Fibroblast of lung (primary cell): ENCODE measurements at regions not wholly inside any gene's neighbourhood (a gene's known extent, or its start where the extent isn't known, plus 50 kb on each side); places are given as distances from the start of the nearest gene placed in this dataset.

Source experiments
- DNase-seq, 2 donors: peaks; one replicate each; pipeline versions ENCODE4 v3.0.0 to v3.0.0-alpha.2; 2010; ENCODE audit warnings: low read depth in 2 of 2
- H2AFZ ChIP-seq: 2 replicates; pipeline ENCODE4 v1.5.1; 2012; ENCODE audit warnings: low read length, control low read depth, inconsistent platforms
- H3K27ac ChIP-seq: 2 replicates; pipeline ENCODE4 v1.5.1; 2011; ENCODE audit warnings: low read length, control low read depth; ENCODE audit not compliant: insufficient read depth
- H3K27me3 ChIP-seq: 2 replicates; pipeline ENCODE4 v1.5.1; 2011; ENCODE audit warnings: mild to moderate bottlenecking, low read length; ENCODE audit not compliant: control insufficient read depth, insufficient read depth
- H3K36me3 ChIP-seq: 2 replicates; pipeline ENCODE4 v1.5.1; 2011; ENCODE audit warnings: low read length; ENCODE audit not compliant: control insufficient read depth, insufficient read depth
- H3K4me1 ChIP-seq: 2 replicates; pipeline ENCODE4 v1.5.1; 2011; ENCODE audit warnings: low read length; ENCODE audit not compliant: control insufficient read depth, insufficient read depth; ENCODE audit errors: extremely low read depth
- H3K4me2 ChIP-seq: 2 replicates; pipeline ENCODE4 v1.5.1; 2011; ENCODE audit warnings: low read length, control low read depth; ENCODE audit not compliant: insufficient read depth; ENCODE audit errors: extremely low read depth
- H3K4me3 ChIP-seq, 4 experiments: fragments of 200-600 bp in 1 of 4; sonication (generic) in 1 of 4; replicated peaks in 1 of 4; 2 replicates each; pipeline ENCODE4 v1.5.1; 2011 to 2016; ENCODE audit warnings: low read length in 4 of 4, low read depth in 3 of 4, mild to moderate bottlenecking in 3 of 4, control low read depth in 2 of 4, inconsistent platforms in 1 of 4, mixed read lengths in 1 of 4; ENCODE audit not compliant: insufficient read depth in 1 of 4; ENCODE audit errors: control extremely low read depth in 1 of 4
- H3K79me2 ChIP-seq: 2 replicates; pipeline ENCODE4 v1.5.1; 2012; ENCODE audit warnings: mild to moderate bottlenecking, low read length, inconsistent platforms; ENCODE audit not compliant: control insufficient read depth, insufficient read depth
- H3K9ac ChIP-seq: 2 replicates; pipeline ENCODE4 v1.5.1; 2011; ENCODE audit warnings: mild to moderate bottlenecking, low read length, control low read depth; ENCODE audit not compliant: insufficient read depth
- H3K9me3 ChIP-seq: 2 replicates; pipeline ENCODE4 v1.5.1; 2012; ENCODE audit warnings: low read depth, low read length; ENCODE audit not compliant: control insufficient read depth, insufficient read depth
- H4K20me1 ChIP-seq: 2 replicates; pipeline ENCODE4 v1.5.1; 2011; ENCODE audit warnings: low read length; ENCODE audit not compliant: control insufficient read depth, insufficient read depth; ENCODE audit errors: extremely low read depth
- EZH2 ChIP-seq: IDR thresholded peaks from 2 replicates; pipeline ENCODE4 v1.5.1; 2012; ENCODE audit warnings: low read length, control low read depth, mild to moderate bottlenecking; ENCODE audit errors: missing control alignments
- TF ChIP-seq, protein P1 (sequence below), 2 donors: IDR thresholded peaks in 1 of 2; conservative IDR thresholded peaks in 1 of 2; 1 replicate in 1 of 2; 2 replicates in 1 of 2; pipeline ENCODE4 v1.5.1; 2011 to 2012; ENCODE audit warnings: low read length in 2 of 2, control low read depth in 1 of 2, inconsistent platforms in 1 of 2, low read depth in 1 of 2, mild to moderate bottlenecking in 1 of 2

DNA sequence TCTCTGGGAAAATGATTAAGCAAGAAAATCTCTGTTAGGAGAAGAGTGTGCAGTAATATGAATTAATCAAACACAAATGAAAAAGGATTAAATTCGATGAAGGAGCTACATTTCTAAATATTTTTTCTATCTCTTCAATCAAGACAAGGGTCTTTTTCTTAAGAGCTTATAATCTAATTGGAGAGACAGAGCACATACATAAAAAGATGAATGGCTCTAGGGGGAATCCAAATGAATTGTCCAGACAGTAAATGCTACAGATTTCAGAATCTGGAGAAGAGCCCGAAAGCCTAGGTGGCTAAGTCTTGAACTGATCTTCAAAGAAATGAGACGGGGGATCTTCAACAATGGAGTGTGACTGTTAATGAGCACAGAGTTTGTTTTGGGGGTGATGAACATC lies 723.6 kb downstream of the UTRN start:
- Histone ChIP-seq H3K4me1 (no peaks in the 10 kb centered on the region), H2AFZ (no peak overlapping the region), H3K27me3 (no peaks in the 10 kb centered on the region), H3K27ac (no peak overlapping the region), H4K20me1 (no peaks in the 10 kb centered on the region), H3K36me3 (no peaks in the 10 kb centered on the region), H3K9ac (no peak overlapping the region), H3K79me2 (no peaks in the 10 kb centered on the region), H3K4me3 (no peak overlapping the region), H3K9me3 (no peaks in the 10 kb centered on the region), H3K4me2 (no peak overlapping the region)
- no peak for DNase-seq
- TF ChIP-seq EZH2, result no peak
- TF ChIP-seq, protein P1, sequence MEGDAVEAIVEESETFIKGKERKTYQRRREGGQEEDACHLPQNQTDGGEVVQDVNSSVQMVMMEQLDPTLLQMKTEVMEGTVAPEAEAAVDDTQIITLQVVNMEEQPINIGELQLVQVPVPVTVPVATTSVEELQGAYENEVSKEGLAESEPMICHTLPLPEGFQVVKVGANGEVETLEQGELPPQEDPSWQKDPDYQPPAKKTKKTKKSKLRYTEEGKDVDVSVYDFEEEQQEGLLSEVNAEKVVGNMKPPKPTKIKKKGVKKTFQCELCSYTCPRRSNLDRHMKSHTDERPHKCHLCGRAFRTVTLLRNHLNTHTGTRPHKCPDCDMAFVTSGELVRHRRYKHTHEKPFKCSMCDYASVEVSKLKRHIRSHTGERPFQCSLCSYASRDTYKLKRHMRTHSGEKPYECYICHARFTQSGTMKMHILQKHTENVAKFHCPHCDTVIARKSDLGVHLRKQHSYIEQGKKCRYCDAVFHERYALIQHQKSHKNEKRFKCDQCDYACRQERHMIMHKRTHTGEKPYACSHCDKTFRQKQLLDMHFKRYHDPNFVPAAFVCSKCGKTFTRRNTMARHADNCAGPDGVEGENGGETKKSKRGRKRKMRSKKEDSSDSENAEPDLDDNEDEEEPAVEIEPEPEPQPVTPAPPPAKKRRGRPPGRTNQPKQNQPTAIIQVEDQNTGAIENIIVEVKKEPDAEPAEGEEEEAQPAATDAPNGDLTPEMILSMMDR (conservative IDR thresholded peaks at IDR 0.05 in 1 of 2, IDR thresholded peaks at IDR 0.05 in 1 of 2; ENCODE audit: low read depth in 1 of 2, low read length in 2 of 2), result no peak

DNA sequence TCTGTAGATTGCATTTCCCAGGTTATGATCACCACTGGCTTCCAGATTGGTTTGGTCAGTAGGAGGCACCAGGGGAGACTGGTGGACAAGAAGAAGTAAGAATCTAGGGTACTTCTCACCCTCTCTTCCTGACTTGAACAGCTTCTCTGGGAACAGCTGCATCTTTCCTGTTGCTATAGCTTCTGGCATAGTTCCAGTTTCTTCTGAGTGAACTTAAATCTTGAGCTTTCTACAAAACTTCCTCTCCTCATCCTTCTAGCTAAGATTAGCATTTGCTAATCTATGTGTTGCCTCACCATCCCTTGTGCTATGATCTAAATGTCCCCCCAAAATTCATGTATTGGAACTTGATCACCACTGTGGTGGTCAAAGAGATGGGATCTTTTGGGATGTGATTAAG lies 724.6 kb downstream of the UTRN start:
- H4K20me1 ChIP-seq, result no peaks in the 10 kb centered on the region
- H2AFZ ChIP-seq, result no peak overlapping the region
- H3K4me3 ChIP-seq, result no peak overlapping the region
- H3K27me3 ChIP-seq, result no peaks in the 10 kb centered on the region
- TF ChIP-seq, protein P1 (conservative IDR thresholded peaks at IDR 0.05 in 1 of 2, IDR thresholded peaks at IDR 0.05 in 1 of 2; ENCODE audit: low read depth in 1 of 2, low read length in 2 of 2), result no peak
- no peak for TF ChIP-seq EZH2
- peak in 1 of 2 donors; percentile 42 for DNase-seq
- no peak overlapping the region for H3K27ac ChIP-seq
- no peaks in the 10 kb centered on the region for H3K4me1 ChIP-seq
- no peaks in the 10 kb centered on the region for H3K9me3 ChIP-seq
- no peak overlapping the region for H3K4me2 ChIP-seq
- H3K79me2 ChIP-seq, result no peaks in the 10 kb centered on the region
- no peaks in the 10 kb centered on the region for H3K36me3 ChIP-seq
- H3K9ac ChIP-seq, result no peak overlapping the region

DNA sequence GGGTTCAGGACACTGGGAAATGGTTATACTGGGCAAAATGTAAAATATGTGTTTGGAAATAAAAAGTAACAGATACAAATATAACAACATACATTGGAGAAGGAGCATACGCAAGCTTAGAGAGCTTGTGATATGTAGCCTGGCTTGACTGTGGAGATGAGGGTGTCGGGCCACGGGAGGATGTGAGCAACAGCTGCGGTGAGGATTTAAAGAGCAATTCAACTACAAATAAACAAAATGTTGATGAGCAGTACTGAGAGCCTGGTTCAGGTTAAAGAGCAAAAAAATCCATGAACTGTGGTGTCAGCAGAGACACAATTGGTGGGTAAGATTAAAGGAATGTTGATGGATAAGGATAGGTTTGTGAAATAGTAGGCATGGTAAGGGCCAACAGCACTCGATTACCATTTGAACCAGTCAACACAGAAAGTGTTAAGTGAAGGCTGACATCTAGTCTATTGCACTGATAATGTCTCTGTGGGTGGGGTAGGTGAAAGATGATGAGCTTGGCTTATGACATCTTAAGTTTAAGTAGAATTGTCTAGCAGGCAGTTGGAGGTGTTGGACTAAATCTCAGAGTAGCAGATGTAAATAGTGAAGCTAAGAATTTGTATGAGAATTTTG lies 723.2 kb downstream of the EPM2A start:
- H4K20me1 ChIP-seq, result no peaks in the 10 kb centered on the region
- no peaks in the 10 kb centered on the region for H3K27me3 ChIP-seq
- H3K4me3 ChIP-seq, result no peak overlapping the region
- no peak overlapping the region for H3K27ac ChIP-seq
- H2AFZ ChIP-seq, result no peak overlapping the region
- H3K4me1 ChIP-seq, result peaks cover 8% of the 10 kb centered on the region
- no peak for TF ChIP-seq EZH2
- TF ChIP-seq, protein P1 (conservative IDR thresholded peaks at IDR 0.05 in 1 of 2, IDR thresholded peaks at IDR 0.05 in 1 of 2; ENCODE audit: low read depth in 1 of 2, low read length in 2 of 2), result no peak
- no peak overlapping the region for H3K9ac ChIP-seq
- H3K4me2 ChIP-seq, result no peak overlapping the region
- no peaks in the 10 kb centered on the region for H3K79me2 ChIP-seq
- H3K36me3 ChIP-seq, result no peaks in the 10 kb centered on the region
- H3K9me3 ChIP-seq, result no peaks in the 10 kb centered on the region
- peak; percentile 33 to 42 for DNase-seq
